Activated CD8-positive, alpha-beta memory T cell treated with anti-CD3 and anti-CD28 coated beads for 4 hours (primary cell): ENCODE measurements at regions not wholly inside any gene's neighbourhood (a gene's known extent, or its start where the extent isn't known, plus 50 kb on each side); places are given as distances from the start of the nearest gene placed in this dataset.
"Not testable (repeated sequence)": the region's sequence is repeated elsewhere in the genome, so short reads cannot be mapped to it uniquely, and the experiment has no call there.

Experiments
- DNase-seq, 2 donors: peaks; one replicate each; pipeline ENCODE4 v3.0.0-alpha.2; 2020; ENCODE audit warnings: low read depth in 2 of 2

DNA sequence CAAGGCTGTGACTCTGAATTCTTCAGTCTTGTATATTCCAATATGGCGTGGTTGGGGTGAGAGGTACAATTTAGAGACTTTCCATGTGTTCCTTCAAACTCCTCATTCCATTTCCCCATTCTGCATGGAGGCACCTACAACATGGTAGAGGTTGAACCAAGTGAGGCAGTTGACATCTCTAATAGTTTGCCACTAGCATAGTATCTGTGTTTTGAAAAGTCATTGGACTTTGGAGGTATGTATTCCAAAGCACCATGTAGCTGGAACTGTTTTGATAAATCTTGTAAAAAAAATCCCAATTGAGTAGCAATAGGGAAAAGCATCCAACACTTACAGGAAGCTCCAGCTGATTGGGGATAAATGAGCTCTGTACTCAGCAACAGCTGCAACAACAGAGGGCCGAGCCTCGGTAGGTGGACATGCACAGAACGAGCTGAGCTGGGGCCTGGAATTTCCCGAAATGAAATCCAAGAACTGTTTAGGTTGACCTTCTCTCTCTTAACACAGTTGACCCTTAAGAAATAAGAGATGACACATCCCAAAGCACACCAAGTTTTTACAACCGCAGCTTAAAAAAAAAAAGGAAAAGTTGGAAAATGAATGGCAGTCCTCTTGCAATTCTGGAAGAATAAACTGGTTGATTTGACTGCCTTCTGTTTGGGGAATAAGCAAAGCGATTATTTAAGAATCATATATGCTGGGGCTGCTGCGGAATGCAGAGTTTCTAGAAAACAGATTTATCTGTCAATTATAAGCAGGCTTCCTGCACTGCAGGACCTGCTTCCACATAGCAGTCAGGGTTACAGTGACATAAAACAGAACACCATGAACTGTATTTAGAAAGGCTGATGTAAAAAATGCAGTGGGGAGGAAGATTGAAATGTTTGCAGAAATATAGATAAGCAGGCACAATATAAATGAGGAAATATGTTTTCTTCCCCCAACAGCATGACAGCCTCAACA is 194.6 kb upstream of the KRR1 start:
- no peak for DNase-seq

DNA sequence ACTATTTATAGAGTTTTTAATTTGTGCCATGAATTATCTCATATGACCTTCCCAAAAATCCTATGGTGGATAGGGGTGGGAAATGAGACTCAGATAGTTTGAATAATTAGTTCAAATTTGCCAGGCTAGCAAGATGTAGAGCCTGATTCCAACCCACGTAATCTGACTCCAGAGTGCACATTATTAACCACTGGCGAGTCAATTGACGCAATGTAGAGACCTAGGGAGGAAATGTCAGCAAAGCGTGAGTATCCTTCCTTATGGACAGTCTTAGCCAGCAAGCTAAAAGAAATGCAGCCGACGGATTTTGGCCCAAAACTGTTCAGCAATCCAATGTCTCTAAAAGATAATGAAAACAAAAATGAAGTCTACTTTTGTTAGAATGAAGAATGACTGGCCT is 193.3 kb upstream of the KRR1 start:
- DNase-seq, result no peak

DNA sequence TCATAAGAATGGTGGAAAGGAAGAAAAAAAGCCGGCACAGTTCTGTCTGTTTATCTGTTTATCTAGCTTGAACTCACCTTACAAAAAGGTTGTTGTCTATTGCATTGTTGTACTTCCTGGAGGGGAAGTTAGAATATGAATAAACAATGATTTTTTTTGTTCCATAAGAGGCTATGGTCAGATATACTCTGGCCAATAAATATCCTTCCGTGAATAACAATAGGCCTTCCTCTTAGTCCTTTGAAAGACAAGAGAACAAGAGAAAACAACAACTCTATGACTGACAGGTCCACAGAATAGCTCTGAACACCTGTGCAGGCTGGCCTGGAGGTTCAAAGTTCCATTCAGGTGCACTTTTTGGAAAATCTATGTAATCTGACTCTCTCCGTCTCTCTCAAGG is 192.8 kb upstream of the KRR1 start:
- DNase-seq, result no peak

DNA sequence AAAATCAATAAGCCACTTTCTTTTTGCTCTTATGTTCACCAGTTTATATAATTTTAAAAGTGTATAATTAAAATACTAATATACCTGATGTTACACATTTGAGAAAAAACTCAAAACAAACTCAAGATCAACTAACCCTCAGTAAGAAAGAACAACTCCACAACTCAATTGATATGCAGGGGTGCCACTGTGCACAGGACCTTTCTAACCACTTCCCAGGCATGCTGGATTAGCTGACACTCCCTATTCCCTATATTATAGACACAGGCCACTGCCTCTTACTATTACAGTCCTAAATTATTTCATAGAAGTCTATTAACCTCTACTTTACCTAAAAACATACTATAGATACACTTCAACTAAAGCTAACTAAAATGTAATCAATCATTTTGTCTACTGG is 191.7 kb upstream of the KRR1 start:
- DNase-seq, result no peak

DNA sequence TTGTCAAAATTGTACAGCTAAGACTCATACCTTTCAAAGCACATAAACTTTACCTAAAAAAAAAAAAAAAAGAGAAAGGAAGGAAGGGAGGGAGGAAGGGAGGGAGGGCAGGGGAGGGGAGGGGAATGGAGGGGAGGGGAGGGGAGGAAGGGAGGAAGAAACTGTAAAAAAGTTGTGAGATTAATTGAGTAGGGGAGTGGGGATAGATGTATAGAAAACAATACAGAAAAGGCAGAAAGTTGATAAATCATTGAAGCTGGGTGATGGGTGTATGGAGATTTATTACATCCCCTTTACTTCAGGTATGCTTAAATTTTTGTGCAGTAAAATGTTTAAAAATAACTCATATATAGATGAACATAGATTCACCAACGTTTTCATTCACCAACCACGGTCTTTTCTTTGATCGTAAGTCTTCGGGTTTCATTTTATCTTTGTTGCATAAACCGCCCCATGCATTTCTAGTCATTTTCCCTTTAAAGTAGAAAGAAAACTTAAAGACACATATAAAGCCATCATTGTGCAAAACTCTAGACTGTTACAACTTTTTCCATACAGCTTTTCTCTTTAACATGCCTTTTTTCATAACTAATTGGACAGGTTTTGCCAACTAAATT is 191.2 kb upstream of the KRR1 start:
- no peak for DNase-seq

DNA sequence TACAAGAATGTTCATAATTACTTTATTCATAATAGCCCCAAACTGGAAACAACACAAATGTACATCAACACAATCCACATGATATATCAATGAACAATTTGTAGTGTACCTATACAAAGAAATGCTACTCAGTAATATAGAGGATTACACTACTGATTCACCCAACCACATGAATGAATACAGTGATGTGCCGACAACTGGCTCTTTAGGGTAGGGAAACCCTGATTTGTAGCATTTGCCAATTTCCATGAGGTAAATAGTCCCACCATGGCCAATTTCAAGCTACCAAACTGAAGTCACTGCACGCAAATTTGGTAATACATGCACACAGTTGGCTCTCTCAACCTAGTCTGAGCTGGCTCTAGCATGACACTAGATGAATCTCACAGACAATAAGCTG is 190.4 kb upstream of the KRR1 start:
- no peak for DNase-seq

DNA sequence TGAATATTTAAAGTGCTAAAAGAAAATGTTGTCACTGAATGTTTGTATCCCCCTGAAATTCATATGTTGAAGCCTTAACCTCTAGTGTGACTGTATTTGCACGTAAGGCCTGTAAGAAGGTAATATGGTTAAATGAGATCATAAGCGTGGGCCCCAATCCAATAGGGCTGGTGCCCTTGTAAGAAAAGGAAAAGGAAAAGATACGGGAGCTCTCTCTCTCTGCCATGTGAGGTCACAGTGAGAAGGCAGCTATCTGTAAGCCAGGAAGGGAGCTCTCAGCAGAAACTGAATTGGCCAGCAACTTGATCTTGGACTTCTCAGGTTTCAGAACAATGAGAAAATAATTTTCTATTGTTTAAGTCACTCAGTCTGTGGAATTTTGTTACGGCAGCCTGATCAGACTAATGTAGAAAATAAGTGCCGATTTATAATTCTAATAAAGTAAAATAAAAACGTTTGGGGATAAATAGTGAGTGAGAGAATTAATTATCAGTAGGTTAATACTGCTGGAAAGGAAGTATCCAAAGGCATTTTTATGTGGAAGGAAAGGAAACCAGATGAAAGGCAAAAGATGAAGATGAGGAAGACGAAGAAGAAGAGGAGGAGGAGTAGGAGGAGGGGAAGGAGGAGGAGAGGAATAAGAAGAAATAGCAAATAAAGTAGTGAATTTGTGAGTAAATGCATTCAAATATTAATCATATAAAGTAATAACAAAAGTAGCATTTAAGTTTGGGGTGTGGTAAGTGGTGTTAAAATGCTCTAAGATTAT is 188.5 kb upstream of the KRR1 start:
- no peak for DNase-seq

DNA sequence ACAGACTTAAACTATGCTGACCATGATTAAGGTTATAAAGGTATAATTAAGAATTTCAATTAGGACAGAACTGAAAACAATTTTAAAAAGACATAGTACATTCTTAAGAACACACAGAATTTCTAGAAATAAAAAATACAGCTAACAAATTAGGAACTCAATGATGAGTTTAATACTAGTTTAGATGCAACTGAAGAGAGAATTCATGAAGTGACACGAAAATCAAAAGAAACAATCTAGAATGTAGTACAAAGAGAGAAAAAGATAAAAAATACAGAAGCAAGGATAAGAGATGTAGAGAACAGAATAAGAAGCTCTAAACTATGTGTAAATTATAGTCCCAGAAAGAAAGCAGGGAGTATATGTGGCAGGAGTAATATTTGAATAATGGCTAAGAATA is 187.8 kb upstream of the KRR1 start:
- no peak for DNase-seq

DNA sequence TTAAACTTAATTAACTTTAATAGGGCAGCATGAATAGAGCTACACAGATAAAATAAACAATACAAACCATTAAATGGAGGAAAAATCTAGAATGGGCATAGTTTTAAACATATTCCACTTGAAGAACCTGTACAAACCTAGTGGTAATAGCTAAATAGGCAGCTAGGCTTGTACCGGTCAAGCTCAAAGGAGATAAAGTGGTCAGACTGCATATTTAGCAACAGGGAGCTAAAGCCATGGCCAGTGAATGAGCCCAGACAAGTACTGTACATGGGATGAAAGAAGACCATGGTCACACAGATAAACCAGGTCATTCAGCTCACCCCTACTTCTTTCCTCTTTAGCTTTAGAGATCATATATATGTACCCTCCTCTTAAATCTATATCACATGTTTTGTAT is 186.6 kb upstream of the KRR1 start:
- no peak for DNase-seq

DNA sequence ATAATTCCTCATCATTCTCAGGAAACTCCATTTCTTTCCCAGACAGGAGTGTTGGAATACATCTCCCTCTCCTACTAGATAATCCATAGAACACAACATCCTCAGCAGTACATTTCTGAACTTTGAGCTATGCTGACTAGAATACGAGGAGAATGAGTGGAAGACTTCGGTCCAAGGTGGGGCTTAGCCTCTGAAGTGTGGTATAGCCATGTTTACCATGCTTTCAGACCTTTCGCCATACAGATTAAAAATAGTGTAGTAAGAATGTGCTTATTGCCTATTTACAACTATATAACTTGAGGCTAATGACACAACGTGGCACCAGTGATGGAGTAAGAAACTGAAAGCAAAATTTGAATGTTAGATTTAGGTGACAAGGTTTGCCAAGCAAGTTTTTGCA is 184.5 kb upstream of the KRR1 start:
- no peak for DNase-seq

DNA sequence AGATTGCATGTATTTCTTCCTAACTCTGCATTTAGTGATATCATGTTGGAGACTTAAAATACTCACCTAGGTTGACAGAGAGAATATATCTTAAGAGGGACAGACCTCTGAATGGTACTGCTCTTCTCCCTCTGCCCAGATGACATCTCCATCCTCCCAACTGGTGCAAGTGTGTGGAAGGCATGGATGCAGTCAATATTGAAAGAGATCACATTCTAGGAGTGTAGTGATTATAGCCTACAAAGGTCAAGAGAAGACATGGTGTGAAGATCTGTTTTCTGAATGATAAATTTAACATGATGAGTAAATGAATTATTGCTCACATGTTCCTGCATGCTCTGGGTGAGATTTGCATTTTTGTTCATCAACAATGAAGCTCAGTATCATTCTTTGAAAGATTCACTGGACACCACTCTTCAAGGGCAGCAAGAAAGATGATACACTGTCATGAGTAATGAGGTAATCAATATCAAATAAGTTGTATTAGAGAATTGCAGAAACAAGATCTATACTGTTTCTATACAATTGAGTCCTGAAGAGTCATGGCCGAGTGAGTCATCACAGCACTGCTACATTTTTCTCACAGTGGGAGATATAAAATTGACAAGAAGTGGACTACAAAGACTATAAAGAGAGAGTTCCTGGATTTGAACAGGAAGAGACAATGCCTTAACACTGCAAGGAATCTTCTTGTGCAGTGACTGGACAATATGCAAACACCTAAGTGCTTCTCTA is 183.3 kb upstream of the KRR1 start:
- no peak for DNase-seq

DNA sequence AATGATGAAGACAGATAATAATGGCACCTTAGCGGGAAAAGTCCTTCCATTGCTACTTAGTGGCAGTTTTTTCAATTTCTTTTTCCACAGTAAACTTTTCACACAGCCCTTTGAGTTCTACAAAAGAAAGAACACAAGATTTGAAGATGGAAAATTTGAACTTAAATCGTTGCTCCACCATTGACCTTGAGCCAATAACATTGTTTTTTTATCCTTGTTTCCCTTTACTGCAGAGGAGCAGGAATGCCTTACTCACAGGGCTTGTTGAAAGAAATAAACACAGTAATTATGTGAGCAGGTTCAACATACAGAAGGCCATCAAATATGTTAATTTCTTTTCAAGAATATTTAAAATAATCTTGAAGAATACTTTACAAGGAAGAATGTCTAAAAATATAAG is 181.5 kb upstream of the KRR1 start:
- DNase-seq, result no peak

DNA sequence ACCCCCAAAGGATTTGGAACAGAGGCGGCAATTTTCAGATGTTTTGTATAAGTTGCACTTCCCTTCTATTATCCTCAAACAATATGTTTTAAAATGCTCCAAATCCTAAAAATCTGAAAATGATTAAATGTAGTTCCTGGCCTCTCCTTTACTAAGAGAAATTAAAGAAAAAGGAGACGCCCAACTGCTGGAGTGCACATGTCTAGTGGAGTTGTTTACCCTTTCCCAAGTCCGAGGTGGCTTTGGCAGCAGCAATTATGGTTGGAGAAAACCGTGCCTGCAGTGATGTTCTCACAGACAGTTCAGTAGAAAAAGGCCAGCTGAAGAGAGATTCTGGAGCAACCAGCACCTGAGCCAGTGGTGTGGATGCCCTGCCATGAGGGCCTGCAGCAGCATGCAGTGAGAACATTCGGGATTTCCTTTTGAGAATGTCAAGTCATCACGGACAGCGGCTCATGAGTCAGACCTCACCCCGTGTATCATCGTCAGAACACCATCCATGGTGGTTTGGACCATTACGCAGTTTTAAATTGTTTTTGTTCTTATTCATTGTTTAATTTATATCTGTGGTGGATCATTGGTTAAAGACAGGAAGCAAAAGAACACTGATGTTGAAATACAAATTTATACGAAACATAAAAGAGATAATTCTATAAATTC is 179.0 kb upstream of the KRR1 start:
- DNase-seq, result no peak

DNA sequence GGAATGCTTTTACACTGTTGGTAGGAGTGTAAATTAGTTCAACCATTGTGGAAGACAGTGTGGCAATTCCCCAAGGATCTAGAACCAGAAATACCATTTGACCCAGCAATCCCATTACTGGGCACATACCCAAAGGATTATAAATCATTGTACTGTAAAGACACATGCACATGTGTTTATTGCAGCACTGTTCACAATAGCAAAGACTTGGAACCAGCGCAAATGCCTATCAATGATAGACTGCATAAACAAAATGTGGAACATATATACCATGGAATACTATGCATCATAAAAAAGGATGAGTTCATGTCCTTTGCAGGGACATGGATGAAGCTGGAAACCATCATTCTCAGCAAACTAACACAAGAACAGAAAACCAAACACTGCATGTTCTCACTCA is 174.8 kb upstream of the KRR1 start:
- not testable (repeated sequence) for DNase-seq

DNA sequence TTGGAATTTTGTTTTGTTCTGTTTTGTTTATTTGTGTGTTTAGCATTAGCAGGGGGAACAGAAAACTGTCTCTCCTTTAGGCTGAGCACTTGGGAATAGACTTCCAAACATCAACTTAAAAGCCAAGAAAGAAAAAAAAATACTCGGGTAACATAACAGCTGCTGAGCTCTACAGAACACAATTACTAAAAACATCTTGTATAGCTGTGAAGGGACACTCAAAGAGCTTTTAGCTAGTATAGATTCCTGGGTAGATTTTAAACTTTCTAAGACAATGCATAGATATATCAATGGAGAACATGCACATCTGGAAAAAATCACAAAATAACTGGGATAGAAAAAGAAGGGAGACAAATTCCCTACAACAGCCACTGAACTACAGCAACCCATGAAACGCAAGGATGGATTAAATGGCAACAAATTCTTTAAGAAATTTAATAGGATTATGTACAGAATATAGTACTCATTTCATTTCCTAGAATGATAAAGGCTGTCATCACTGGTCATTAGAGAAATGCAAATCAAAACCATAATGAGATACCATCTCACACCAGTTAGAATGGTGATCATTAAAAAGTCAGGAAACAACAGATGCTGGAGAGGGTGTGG is 174.3 kb upstream of the KRR1 start:
- no peak for DNase-seq

DNA sequence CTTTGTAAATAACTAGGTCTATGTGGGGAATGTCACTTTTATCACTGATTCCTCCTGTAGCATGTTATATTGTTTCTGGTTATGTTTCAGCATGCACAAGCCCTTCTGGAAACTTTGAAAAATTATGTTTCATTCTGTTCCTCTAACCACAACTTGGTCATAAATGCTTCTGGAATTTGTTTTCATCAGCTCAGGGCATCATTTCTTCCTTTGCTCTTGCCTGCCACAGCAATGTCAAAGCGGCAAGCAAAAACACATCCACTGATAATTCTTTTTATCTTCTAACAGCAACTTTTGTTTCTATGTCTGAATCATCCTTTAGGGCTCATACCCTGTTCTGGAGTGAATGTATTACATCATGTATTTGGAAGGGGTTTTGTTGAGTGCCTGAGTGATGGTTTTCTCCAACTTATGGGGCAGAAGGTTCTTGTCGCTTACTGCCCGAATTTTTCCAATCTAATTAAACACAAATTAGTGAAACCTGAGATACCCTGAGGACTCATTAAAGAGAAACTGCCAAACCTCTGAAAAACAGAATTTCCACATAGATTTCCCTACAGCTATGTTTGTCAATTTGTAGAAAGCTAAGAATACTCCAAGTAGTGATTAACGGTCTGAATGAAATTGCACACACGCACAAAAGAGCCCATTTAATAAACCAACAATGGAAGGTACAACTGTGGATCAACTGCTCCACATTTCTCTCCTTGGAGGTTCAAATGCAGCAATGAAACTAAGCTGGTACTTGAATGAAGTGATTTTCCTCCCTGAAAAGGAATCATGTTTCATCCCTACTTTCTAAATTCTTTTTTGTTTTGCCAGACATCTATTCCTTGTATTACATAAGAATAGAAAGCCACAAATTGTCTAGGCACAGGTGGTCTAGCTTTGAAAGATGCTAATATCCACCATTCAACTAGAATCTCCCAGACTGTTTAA is 173.5 kb upstream of the KRR1 start:
- no peak for DNase-seq

DNA sequence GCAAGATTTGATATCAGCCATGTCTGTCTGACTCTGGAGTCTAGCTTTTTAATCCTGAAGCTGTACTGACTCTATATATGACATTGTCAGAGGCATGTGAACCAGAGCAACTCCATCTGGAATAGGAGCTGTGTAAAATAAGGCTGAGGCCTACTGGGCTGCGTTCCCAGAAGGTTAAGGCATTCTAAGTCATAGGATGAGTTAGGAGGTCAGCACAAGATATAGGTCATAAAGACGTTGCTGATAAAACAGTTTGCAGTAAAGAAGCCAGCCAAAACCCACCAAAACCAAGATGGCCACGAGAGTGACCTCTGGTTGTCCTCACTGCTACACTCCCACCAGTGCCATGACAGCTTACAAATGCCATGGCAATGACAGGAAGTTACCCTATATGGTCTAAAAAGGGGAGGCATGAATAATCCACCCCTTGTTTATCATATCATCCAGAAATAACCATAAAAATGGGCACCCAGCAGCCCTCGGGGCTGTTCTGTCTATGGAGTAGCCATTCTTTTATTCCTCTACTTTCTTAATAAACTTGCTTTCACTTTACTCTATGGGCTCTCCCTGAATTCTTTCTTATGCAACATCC is 172.7 kb upstream of the KRR1 start:
- DNase-seq, result not testable (repeated sequence)

DNA sequence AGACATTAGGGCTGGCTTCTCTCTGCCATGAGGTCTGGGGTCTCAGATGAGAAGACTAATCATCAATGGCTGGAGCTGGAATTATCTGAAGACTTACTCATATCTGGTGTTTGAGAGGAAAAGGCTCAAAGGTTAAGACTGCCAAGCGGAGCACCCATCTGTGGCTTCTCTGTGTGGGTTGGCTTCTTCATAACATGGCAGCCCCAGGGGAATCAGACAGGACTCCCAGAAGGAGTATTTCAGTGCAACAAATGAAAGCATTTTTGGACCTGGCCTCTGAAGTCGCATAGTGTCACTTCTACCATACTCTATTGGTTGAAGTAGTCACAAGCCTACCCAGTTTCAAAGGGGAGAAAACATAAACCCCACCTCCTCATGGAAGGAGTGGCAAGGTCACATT is 171.8 kb upstream of the KRR1 start:
- DNase-seq, result no peak

DNA sequence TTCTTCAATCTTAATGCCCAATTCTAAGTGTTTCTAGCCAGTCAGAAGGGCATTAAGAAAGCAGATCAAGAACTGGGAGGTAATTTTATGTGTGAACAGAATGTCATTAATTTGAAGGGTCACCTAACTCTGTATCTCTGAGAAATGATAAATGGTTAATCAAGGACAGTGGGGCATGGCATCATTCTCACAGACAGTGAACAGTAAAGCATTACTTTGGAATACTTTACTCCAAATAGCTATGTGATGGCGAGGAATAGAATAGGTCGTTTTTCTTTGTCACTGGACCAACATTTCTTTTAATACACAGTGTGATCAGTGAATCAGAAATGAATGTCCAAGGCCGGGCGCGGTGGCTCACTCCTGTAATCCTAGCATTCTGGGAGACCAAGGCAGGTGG is 166.1 kb upstream of the KRR1 start:
- no peak for DNase-seq
